Stomach smooth muscle (tissue), 2 donors: ENCODE measurements at regions not wholly inside any gene's neighbourhood (a gene's known extent, or its start where the extent isn't known, plus 50 kb on each side); places are given as distances from the start of the nearest gene placed in this dataset.

ENCODE experiments used
- H3K27ac ChIP-seq: one replicate; pipeline ENCODE4 v1.7.0; 2013; ENCODE audit warnings: mild to moderate bottlenecking, low read length, inconsistent platforms
- H3K27me3 ChIP-seq, 2 donors: one replicate each; pipeline ENCODE4 v1.7.0; 2013; ENCODE audit warnings: low read length in 2 of 2; ENCODE audit not compliant: insufficient read depth in 2 of 2, control insufficient read depth in 1 of 2
- H3K36me3 ChIP-seq, 2 donors: one replicate each; pipeline ENCODE4 v1.7.0; 2013; ENCODE audit warnings: low read length in 2 of 2; ENCODE audit not compliant: control insufficient read depth in 2 of 2, insufficient read depth in 2 of 2
- H3K4me1 ChIP-seq: one replicate; pipeline ENCODE4 v1.7.0; 2013; ENCODE audit warnings: low read length; ENCODE audit not compliant: control insufficient read depth, insufficient read depth
- H3K4me3 ChIP-seq, 2 donors: one replicate each; pipeline ENCODE4 v1.7.0; 2013; ENCODE audit warnings: low read length in 2 of 2
- H3K9ac ChIP-seq, 2 donors: one replicate each; pipeline ENCODE4 v1.7.0; 2013; ENCODE audit warnings: low read length in 2 of 2, mild to moderate bottlenecking in 1 of 2
- H3K9me3 ChIP-seq, 2 donors: one replicate each; pipeline ENCODE4 v1.7.0; 2013; ENCODE audit warnings: low read length in 2 of 2; ENCODE audit not compliant: control insufficient read depth in 2 of 2
- donor health status: healthy.
- donor health status: Pancreatic carcinoma.

- Histone ChIP-seq H3K4me3 (no peak overlapping the region), H3K27me3 (no peaks in the 10 kb centered on the region), H3K36me3 (no peaks in the 10 kb centered on the region), H3K9me3 (no peaks in the 10 kb centered on the region), H3K9ac (no peak overlapping the region), H3K4me1 (no peaks in the 10 kb centered on the region), H3K27ac (no peak overlapping the region)
Observed at GRCh38 chr1:98188774-98189173, 267.9 kb upstream of the DPYD start.

GRCh38 chr1:98184856-98185255, 264.0 kb upstream of the DPYD start:
- Histone ChIP-seq H3K4me3 (no peak overlapping the region), H3K9ac (no peak overlapping the region), H3K36me3 (no peaks in the 10 kb centered on the region), H3K4me1 (no peaks in the 10 kb centered on the region), H3K27ac (no peak overlapping the region), H3K9me3 (no peaks in the 10 kb centered on the region), H3K27me3 (no peaks in the 10 kb centered on the region)

- Histone ChIP-seq H3K9me3 (no peaks in the 10 kb centered on the region), H3K27me3 (no peaks in the 10 kb centered on the region), H3K9ac (no peak overlapping the region), H3K36me3 (no peaks in the 10 kb centered on the region), H3K27ac (no peak overlapping the region), H3K4me1 (no peaks in the 10 kb centered on the region), H3K4me3 (no peak overlapping the region)
Observed at GRCh38 chr1:98181036-98181764, 260.4 kb upstream of the DPYD start.

GRCh38 chr1:98179151-98179773, 258.4 kb upstream of the DPYD start:
- Histone ChIP-seq H3K27me3 (no peaks in the 10 kb centered on the region), H3K4me3 (no peak overlapping the region), H3K27ac (no peak overlapping the region), H3K9me3 (no peaks in the 10 kb centered on the region), H3K4me1 (no peaks in the 10 kb centered on the region), H3K36me3 (no peaks in the 10 kb centered on the region), H3K9ac (no peak overlapping the region)

- no peak overlapping the region for H3K4me3 ChIP-seq
- no peak overlapping the region for H3K27ac ChIP-seq
- no peak overlapping the region for H3K9ac ChIP-seq
- no peaks in the 10 kb centered on the region for H3K9me3 ChIP-seq
- H3K4me1 ChIP-seq: no peaks in the 10 kb centered on the region
- no peaks in the 10 kb centered on the region for H3K36me3 ChIP-seq
- no peaks in the 10 kb centered on the region for H3K27me3 ChIP-seq
Observed at GRCh38 chr1:98177751-98178150, 256.9 kb upstream of the DPYD start.

- no peaks in the 10 kb centered on the region for H3K4me1 ChIP-seq
- H3K27ac ChIP-seq: no peak overlapping the region
- no peak overlapping the region for H3K4me3 ChIP-seq
- no peaks in the 10 kb centered on the region for H3K9me3 ChIP-seq
- H3K36me3 ChIP-seq: no peaks in the 10 kb centered on the region
- no peaks in the 10 kb centered on the region for H3K27me3 ChIP-seq
- no peak overlapping the region for H3K9ac ChIP-seq
Observed at GRCh38 chr1:98176936-98177335, 256.1 kb upstream of the DPYD start.

GRCh38 chr1:98176414-98176813, 255.6 kb upstream of the DPYD start:
- Histone ChIP-seq H3K27ac (no peak overlapping the region), H3K4me1 (no peaks in the 10 kb centered on the region), H3K9me3 (no peaks in the 10 kb centered on the region), H3K36me3 (no peaks in the 10 kb centered on the region), H3K9ac (no peak overlapping the region), H3K27me3 (no peaks in the 10 kb centered on the region), H3K4me3 (no peak overlapping the region)

- H3K27ac ChIP-seq: no peak overlapping the region
Observed at GRCh38 chr1:98172578-98172977, 251.7 kb upstream of the DPYD start.

GRCh38 chr1:98172022-98172421, 251.2 kb upstream of the DPYD start:
- H3K9me3 ChIP-seq: no peaks in the 10 kb centered on the region
- H3K4me3 ChIP-seq: no peak overlapping the region
- no peak overlapping the region for H3K27ac ChIP-seq
- H3K9ac ChIP-seq: no peak overlapping the region
- no peaks in the 10 kb centered on the region for H3K27me3 ChIP-seq
- H3K36me3 ChIP-seq: no peaks in the 10 kb centered on the region
- H3K4me1 ChIP-seq: no peaks in the 10 kb centered on the region

More at GRCh38 chr1:98172578-98172977, 251.7 kb upstream of the DPYD start:
- Histone ChIP-seq H3K9ac (no peak overlapping the region), H3K9me3 (no peaks in the 10 kb centered on the region), H3K36me3 (no peaks in the 10 kb centered on the region), H3K4me1 (no peaks in the 10 kb centered on the region), H3K4me3 (no peak overlapping the region), H3K27me3 (no peaks in the 10 kb centered on the region)

- H3K27me3 ChIP-seq: no peaks in the 10 kb centered on the region
- no peaks in the 10 kb centered on the region for H3K36me3 ChIP-seq
- no peak overlapping the region for H3K27ac ChIP-seq
- H3K4me1 ChIP-seq: no peaks in the 10 kb centered on the region
- H3K9ac ChIP-seq: no peak overlapping the region
- H3K4me3 ChIP-seq: no peak overlapping the region
- no peaks in the 10 kb centered on the region for H3K9me3 ChIP-seq
Observed at GRCh38 chr1:98164509-98164908, 243.7 kb upstream of the DPYD start.
